Liver (tissue), 3 donors: ENCODE measurements at regions not wholly inside any gene's neighbourhood (a gene's known extent, or its start where the extent isn't known, plus 50 kb on each side); places are given as distances from the start of the nearest gene placed in this dataset.

Experiments used
- CTCF ChIP-seq: fragments of 150-350 bp; IDR thresholded peaks from 2 replicates; pipeline ENCODE4 v1.5.1; 2017; ENCODE audit warnings: improper control_type of control experiment, low read depth, low read length; ENCODE audit not compliant: missing input control
- EGR1 ChIP-seq, 2 donors: IDR thresholded peaks; 2 replicates each; pipeline ENCODE4 v1.6.1; 2016 to 2018; ENCODE audit warnings: antibody characterized with exemption in 2 of 2, low read depth in 2 of 2
- REST ChIP-seq: IDR thresholded peaks from 2 replicates; pipeline ENCODE4 v1.6.1; 2016; ENCODE audit warnings: antibody characterized with exemption, mild to moderate bottlenecking
- SP1 ChIP-seq: IDR thresholded peaks from 2 replicates; pipeline ENCODE4 v1.6.1; 2018; ENCODE audit warnings: antibody characterized with exemption, mild to moderate bottlenecking
- TAF1 ChIP-seq: conservative IDR thresholded peaks from 2 replicates; pipeline ENCODE4 v1.6.1; 2016; ENCODE audit warnings: antibody characterized with exemption, mild to moderate bottlenecking
- YY1 ChIP-seq: IDR thresholded peaks from 2 replicates; pipeline ENCODE4 v1.6.1; 2016; ENCODE audit warnings: antibody characterized with exemption, mild to moderate bottlenecking
- donor health status: healthy.
- donor health status: healthy.

DNA sequence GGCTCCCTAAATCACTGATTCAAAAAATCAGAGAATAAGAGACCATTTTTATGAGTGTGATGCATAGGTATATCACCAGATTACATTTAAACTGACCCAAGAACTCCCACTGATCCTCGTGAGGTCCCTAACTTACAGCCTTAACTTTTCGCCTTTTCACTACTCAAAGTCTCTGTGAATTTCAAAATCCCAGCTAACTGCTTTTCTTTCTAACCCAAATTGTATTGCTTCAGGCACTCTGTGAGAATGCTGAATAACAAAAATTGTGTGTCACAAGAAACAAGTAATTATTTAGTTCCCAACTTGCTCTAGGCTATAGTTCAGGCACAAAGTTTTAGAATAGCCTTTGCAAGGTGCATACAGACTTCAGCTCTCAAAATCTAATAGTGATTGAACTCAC lies 368.6 kb downstream of the CHSY3 start:
- TF ChIP-seq CTCF = no peak
- TF ChIP-seq REST = no peak
- TF ChIP-seq EGR1 (IDR thresholded peaks at IDR 0.05; ENCODE audit: low read depth in 2 of 2) = no peak
- no peak for TF ChIP-seq YY1
- no peak for TF ChIP-seq TAF1
- no peak for TF ChIP-seq SP1
